ENCODE measurements at regions not wholly inside any gene's neighbourhood (a gene's known extent, or its start where the extent isn't known, plus 50 kb on each side); places are given as distances from the start of the nearest gene placed in this dataset.
A peak's percentile ranks its signal among the peaks of the same experiment; 100 is the strongest.
"Not testable (repeated sequence)": the region's sequence is repeated elsewhere in the genome, so short reads cannot be mapped to it uniquely, and the experiment has no call there.

DNA sequence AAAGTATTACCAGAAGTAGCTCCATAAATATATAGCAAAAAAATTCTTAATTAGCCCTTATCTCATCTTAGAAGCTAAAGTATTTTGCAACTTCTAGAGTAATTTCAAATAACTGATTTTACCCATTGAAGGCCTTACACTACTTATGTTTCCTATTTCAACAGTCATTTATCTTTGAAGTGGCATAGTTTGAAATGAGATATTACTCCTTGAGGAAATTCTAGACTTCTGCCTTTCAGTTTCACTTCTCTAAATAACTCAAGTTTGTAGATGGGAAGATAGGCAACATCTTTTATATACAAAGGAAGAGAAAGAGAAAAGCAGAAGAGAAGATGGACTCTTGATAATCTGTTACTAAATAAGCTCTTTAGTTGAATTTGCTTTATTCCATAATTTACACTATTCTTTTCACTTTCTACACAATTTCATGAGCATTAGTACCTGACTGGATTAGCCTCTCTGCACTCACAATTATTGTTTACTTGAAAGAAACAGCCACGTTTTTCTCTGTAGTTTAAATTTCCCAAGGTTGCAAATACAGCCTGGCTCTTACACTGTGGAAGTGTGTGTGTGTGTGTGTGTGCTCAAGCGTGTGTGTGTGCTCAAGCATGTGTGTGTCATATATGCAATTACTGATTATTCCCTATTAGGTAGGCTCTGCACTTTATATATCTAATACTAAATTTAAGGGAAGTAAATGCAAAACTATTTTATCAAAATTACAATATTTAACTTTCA, 60.6 kb upstream of the EMB start:
- FAIRE-seq, result no peak

DNA sequence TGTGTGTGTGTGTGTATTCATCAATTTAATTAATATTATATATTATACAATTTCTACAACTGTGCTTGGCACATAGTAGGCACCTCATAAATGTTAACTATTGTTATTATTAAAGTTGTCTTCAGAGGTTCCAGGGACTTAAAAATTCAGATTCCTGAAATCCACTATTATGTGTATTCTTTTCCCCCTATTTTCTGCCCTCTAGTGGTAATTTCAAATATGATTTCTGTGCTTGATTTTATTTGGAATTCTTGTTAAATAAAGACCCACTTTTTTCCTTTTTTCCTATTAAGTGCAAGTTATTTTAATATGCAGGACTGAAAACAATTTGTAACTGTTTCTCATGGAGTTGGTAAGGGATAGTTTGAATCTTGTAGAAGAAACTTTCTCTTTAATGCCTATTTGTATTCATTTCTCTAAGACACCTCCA, 72.0 kb upstream of the EMB start:
- FAIRE-seq, result peak; percentile 97

DNA sequence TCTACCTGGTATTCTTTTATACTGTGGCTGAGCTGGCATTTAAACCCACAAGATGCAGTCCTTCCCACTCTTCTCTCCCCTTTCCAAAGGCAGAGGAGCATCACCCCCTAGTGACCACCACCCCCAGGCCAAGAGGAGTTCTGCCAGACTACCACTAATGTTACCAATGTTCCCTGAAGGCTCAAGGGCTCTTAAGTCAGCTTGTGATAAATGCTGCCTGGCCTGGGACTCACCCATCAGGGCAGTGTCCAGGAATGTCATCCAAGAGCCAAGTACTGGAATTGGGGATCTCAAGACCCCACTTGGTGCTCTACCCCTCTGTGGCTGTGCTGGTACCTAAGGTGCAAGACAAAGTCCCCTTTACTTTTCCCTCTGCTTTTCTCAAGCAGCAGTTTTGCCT, 80.0 kb upstream of the EMB start:
- FAIRE-seq, result not testable (repeated sequence)

DNA sequence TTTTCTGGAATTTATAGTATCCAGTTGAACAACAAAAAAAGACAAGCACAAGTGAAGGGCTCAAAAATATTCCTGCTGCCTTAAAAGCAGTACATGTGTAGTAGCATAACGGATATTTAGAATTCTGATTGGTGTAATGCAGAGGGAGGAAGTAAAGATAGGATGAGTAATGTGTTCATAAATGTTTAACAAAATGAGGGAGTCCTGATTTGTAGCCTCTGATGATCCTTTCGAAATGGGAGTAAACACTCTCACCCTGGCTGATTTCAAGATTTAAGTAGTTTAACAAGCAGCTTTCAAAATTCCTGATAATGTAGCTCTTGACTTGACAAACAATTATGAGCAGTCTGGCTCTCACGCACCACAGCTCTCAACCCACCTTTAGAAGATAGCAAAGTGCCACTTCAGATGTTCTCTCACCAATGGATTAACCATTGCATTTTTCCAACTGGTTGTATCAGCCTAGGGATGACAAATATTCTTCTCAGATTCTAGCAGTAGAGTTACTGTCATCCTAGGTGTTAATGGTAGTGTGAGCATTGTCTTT, 86.5 kb upstream of the EMB start:
- FAIRE-seq, result not testable (repeated sequence)

DNA sequence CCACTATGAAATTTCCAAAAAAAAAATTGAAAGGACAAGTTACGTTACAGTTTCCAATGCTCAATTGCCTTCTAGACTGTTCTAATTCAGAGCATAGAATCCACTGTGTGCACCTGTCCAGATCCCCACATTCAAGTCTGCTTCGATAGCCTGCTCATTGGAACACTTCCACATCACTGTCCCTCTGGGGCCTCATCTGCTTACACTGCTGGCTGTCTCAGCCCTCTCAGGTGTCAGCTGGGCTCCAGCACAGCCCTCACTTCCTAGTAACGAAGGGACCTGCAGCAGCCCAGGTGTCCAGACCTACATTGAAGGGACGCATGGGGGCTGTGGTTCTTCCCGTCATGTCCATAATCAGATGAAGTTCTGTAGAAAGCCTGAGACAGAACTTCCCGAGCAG, 94.3 kb upstream of the EMB start:
- FAIRE-seq, result no peak

DNA sequence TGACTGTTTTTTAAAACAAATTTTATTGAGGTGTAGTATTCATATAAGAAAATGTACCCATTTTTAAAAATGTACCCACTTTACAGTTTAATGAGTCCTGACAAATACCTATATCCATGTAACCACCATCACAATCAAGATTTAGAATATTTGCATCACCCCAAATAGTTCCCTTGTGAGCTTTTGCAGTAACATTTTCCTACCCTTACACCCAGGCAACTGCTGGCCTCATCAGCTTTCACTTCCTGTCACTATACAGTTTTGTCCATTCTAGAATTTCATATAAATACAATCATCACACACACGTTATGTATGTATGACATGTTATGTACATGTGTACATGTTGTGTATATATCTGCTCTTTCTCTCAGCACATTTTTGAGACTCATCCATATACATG, 96.4 kb upstream of the EMB start:
- FAIRE-seq, result not testable (repeated sequence)

DNA sequence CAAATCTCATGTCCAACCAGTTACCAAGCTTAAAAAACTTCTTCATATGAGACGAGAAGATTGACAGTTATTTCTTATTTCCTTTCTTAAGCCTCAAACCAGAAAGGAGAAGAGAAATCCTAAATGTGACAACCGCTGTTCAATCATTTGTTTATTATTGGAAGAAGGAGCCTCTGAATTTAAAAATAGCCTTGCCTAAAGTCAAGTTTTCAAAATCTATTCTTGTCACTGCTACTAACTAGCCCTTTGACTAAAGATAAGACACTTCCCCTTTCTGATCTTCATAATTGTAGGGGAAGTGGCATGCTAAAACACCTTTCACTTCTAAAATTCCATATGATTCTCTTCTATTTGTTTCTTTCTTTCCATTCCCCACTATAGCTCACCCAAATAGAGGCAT, 106.2 kb upstream of the EMB start:
- FAIRE-seq, result no peak

DNA sequence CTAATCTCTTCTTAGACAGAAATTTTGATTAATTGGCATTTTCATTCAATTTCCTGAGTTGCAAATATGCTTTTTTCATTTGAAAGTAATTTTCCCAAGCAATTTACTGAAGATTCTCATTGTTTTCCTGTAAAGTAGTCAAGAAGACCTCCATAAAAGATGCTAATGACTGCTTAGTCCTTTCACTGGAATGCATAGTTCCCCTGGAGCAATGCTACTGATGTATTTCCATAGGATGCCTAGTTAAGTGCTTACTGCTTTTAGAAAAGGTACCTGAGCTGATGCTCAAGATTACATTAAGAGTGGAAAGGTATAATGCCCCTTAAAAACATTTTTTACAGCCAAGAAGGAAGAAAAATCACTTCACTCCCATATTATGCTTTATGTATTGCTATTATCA, 109.2 kb upstream of the EMB start:
- no peak for FAIRE-seq

DNA sequence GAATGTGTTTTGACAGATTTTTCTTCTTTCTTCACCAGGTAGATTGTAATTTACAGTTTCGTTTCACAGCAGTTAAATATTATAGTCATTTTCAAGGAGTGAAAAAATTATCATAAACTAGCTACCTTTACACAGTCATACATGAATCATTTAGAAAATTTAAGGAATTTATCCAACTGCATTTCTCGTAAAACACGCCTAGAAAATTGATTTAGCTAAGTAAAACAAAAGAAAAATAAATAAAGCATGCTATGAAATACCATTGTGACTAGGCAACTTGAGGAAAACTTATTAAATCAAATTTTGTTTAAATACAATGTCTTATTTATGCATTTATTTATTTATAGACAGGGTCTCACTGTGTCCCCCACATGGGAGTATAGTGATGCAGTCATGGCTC, 109.9 kb upstream of the EMB start:
- no peak for FAIRE-seq

DNA sequence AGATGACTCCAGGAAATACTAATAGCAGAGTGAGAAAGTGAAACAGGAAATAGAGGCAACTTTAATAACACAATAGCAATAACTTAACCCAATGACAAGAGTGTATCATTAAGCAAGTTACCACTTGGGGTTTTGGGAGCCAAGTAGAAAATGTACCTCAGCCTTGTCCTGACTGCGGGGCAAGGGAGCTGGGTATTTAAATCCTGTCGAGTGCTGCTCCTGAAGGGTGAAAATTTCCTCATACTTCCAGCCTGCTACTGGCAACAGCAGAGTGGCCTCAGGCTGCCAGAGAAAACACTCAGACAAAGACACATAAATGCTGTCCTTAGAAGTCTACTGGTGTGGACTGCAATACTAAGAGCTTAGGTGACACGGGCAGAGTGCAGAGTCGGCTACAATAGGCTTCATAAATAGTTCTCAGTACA, 112.5 kb upstream of the EMB start:
- FAIRE-seq, result no peak

DNA sequence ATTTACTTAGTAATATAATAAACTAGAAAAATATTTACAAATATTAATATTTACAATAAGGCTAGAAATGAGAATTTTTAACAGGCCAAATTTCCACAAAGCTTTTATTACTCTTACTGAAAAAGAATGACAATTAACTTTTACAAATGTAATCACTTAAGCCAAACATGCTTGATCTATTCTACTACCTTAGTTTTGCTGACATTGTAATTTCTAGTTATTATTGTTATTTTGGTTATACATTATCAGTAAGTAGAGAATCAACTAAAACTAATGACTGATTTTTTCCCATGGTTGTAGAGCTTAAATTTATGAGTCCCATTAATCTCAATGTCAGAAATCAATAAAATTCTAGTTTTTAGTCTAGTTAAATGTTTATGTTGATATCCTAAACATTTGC, 107.8 kb upstream of the PARP8 start:
- not testable (repeated sequence) for FAIRE-seq

DNA sequence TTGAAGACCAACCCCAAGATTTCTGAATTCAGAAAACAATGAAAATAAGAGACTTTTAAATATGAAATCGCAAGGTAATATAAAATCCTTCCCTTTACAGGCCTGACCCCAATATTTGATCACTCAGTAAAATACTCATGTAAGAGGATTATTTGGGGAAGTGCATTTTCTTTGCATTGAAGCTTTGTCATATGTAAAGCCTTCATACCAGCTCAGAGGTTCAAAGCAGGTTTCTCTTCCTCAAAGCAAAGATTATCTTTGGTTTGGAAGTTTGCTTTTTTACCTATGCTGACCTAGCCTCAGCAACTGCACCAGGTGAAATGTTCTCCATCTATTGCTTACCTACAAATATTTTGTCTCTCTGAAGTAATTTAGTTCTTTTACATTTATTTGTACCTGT, 106.5 kb upstream of the PARP8 start:
- no peak for FAIRE-seq

DNA sequence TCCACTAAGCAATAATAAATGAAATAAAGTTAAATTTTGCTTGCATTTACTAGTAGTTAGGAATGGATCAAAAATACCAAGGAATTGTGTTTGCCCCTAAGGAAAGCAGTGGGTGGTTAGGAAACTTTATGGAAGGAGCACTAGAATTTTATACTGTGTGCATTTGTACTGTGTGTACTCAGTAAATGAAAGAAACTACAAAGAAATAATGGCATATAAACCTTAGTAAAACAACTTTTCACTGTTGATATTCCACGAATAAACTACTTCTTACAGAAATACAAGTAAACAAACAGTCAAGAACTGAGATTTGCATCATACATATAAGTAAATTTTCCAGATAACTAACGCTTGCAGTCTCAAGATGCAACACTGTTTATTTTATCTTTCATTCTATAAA, 103.7 kb upstream of the PARP8 start:
- FAIRE-seq, result no peak

DNA sequence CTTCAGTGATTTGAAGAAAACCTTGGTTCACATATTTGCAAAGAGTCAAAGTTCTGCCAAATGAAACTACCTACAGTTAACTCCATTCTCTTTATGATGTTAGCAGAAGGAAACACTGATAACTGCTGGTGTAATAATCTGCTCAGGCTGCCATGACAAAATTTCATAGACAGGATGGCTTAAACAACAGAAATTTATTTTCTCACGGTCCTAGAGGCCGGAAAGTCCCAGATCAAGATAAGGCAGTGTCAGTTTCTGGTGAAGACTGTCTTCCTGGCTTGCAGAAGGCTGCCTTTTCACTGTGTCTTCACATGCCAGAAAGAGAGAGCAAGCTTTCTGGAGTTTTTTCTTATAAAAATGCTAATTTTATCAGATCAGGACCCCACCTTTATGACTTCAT, 102.4 kb upstream of the PARP8 start:
- no peak for FAIRE-seq

DNA sequence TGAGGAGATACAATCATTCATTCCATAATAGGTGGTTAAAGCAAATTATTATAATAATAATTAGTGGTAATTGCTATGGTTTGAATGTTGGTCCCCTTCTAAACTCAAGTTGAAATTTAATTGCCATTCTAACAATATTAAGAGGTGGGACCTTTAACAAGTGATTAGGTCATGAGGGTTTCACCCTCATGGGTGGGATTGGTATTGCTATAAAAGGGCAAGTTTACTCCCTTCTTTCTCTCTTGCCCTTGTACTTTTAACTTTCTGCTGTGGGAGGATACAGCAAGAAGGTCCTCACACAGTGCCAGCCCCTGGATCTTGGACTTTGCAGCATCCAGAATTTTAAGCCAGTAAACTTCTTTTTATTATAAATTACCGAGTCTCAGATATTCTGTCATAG, 101.9 kb upstream of the PARP8 start:
- FAIRE-seq, result no peak

DNA sequence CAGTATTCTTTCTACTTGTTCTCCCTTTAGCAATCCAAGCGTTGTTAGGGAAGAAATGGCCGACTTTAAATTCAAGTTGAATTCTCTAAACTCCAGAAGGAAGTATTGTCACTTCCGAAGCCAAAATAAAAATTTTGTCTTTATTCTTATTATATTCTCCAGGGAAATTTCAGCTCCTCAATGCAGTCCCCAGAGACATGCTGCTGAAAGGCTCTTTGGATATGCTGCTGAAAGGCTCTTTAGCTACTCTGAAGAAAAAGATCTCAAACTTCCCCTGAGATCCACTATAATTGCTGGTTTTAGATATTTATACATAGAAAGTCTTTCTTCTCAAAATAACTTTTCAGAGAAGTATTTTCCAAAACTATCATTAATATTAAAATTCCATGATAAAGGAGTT, 92.3 kb upstream of the PARP8 start:
- no peak for FAIRE-seq

DNA sequence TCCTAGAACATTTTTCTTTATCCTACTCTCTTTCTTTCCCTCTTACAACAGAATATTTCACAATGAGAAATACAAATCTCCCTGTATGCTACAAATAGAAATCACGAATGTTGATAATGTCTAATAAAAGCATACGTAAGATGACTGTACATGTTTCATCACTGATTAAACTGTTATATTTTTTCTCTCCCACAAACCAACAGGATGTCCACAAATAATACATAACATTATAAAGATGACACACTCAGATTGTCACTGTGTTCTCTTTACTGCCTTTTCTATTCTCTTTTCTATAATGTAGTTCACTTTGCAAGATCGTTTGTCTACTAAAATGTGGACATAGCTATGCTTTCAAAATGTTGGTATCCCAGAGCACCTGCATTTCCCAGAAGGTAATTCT, 90.7 kb upstream of the PARP8 start:
- FAIRE-seq, result no peak

DNA sequence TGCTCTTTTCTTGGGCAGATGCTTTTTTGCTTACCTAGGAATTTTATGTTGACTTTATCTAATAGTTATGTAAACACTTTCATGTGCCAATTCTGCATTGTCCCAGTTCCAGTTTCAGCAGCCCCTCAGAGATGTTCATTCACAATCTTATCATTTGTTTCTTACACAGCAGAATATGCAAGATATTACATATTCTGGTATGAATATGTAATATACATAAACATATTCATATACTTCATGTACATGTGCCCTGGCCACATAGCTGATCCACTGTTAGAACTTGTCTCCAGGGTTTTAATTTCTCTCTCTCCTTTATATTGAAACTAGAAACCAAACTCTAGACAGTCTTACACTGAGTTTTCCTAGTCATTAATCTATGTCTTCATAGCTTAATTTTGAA, 90.2 kb upstream of the PARP8 start:
- FAIRE-seq, result no peak

DNA sequence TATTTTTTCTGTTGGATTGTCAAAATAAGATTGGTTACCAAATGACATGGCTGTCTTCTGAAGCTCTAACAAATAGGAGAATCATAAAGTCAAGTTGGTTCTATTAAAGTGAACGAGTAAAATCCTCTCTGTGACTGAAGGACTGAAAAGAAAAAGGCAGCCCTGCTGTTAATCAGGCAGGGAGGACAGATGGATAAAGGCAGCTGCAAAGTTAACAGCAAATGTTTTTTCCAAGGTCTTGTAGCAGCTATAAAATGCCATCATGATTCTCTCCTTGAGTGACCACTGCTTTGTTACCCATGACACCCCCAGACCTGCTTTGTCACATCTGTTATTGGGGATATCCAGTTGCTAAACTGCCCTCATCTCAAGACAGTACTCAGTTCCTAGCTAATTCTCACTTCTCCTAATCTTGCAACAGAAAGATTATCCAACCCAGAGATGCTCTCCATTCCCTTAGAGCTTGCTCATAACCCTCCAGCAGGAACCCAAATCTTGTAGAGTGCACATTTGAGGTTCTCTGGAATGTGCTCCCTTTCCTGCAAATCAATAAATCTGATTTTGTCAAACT, 89.7 kb upstream of the PARP8 start:
- no peak for FAIRE-seq

DNA sequence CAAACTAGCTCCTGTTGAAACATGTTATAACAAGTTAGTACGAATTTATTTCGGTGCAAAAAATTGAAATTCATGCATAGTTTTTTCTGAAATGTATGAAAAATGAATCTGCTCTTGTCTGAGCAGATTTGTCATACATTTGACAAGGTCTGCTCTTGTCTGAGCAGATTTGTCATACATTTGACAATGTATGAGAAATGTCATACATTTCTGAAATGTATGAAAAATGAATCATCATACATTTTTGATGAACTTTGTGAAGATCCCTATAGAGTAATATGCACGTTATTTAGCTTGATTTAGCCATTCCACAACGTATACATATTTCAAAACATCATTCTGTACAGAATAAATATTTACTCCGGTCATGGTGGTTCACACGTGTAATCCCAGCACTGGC, 85.9 kb upstream of the PARP8 start:
- FAIRE-seq, result no peak

DNA sequence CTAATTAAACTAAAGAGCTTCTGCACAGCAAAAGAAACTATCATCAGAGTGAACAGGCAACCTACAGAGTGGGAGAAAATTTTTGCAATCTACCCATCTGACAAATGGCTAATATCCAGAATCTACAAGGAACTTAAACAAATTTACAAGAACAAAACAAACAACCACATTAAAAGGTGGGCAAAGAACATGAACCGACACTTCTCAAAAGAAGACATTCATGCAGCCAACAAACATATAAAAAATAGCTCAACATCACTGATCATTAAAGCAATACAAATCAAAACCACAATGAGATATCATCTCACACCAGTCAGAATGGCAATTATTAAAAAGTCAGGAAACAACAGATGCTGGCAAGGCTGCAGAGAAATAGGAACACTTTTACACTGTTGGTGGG, 84.6 kb upstream of the PARP8 start:
- not testable (repeated sequence) for FAIRE-seq

DNA sequence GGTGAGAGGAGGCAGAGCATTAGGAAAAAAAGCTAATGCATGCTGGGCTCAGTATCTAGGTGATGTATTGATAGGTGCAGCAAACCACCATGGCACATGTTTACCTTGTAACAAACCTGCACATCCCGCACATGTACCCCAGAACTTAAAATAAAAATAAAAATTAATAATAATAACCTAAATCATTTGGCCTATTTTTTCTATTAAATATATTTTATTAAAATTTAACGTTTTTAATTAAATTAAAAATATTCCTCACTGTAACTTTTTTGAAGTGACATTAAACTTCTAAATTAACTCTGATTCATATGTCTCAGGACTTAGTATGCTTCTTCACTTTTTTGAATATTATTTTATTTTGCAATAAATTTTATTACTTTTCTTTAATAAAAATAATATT, 83.7 kb upstream of the PARP8 start:
- peak; percentile 94 for FAIRE-seq

DNA sequence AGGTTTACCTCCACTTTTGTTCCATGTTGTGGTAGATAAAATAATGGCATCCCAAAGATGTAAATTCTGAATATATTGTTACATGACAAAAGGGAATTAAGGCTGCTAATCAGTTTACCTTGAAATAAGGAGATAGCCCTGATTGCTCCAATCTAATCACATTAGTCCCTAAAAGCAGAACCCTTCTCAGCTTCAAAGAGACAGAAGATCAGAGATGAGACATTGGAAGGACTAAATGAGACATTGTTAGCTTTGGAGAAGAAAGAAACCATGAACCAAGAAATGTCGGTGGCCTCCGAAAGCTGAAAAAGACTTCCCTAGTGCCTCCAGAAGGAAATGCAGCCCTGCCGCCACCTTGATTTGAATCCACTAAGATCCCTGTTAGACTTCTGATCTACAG, 82.8 kb upstream of the PARP8 start:
- no peak for FAIRE-seq

DNA sequence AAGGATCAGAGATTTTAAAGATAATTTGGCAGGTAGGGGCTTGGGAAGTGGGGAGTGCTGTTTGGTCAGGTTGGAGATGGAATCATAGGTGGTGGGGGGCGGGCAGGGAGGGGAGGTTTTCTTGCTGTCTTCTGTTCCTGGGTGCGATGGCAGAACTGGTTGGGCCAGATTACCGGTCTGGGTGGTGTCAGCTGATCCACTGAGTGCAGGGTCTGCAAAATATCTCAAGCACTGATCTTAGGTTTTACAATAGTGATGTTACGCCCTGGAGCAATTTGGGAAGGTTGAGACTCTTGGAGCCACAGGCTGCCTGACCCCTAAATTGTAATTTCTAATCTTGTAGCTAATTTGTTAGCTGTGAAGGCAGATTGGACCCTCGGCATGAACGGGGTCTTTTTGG, 78.0 kb upstream of the PARP8 start:
- FAIRE-seq, result not testable (repeated sequence)
